SIG-M5 treated with dmso at 0.1 percent for 504 hours (cell line): ENCODE measurements at regions not wholly inside any gene's neighbourhood (a gene's known extent, or its start where the extent isn't known, plus 50 kb on each side); places are given as distances from the start of the nearest gene placed in this dataset.
"Not testable (repeated sequence)": the region's sequence is repeated elsewhere in the genome, so short reads cannot be mapped to it uniquely, and the experiment has no call there.

Experiments
- DNase-seq: peaks from one replicate; lab custom pipeline; 2025; ENCODE audit not compliant: unreplicated experiment; lab: John Stamatoyannopoulos, UW

GRCh38 chr6:152811785-152812184 is 61.2 kb downstream of the VIP start:
- DNase-seq, result no peak

- DNase-seq, result no peak
These were observed 64.8 kb downstream of the VIP start for GRCh38 chr6:152815230-152815872.

GRCh38 chr6:152816055-152816454 is 65.5 kb downstream of the VIP start:
- DNase-seq, result no peak

GRCh38 chr6:152821525-152821924 is 70.9 kb downstream of the VIP start:
- DNase-seq, result no peak

GRCh38 chr6:152824666-152825065 is 74.1 kb downstream of the VIP start:
- no peak for DNase-seq

- DNase-seq, result no peak
These were observed 77.8 kb downstream of the VIP start for GRCh38 chr6:152828431-152828830.

- not testable (repeated sequence) for DNase-seq
These were observed 83.8 kb downstream of the VIP start for GRCh38 chr6:152834366-152834765.

- DNase-seq, result no peak
These were observed 85.9 kb downstream of the VIP start for GRCh38 chr6:152836523-152836922.

GRCh38 chr6:152845421-152845820 is 94.8 kb downstream of the VIP start:
- no peak for DNase-seq

GRCh38 chr6:152846825-152847224 is 96.2 kb downstream of the VIP start:
- no peak for DNase-seq

- no peak for DNase-seq
These were observed 98.3 kb downstream of the VIP start for GRCh38 chr6:152848919-152849318.

GRCh38 chr6:152854086-152854795 is 103.6 kb downstream of the VIP start:
- DNase-seq, result no peak

- DNase-seq, result no peak
These were observed 107.5 kb downstream of the VIP start for GRCh38 chr6:152858141-152858540.

GRCh38 chr6:152859225-152859624 is 108.6 kb downstream of the VIP start:
- no peak for DNase-seq

- peak; percentile 43 for DNase-seq
These were observed 113.2 kb downstream of the VIP start for GRCh38 chr6:152863618-152864326.

GRCh38 chr6:152874267-152874666 is 108.6 kb downstream of the FBXO5 start:
- no peak for DNase-seq

- no peak for DNase-seq
These were observed 107.8 kb downstream of the FBXO5 start for GRCh38 chr6:152874846-152875568.

GRCh38 chr6:152879681-152880080 is 103.2 kb downstream of the FBXO5 start:
- peak; percentile 4 for DNase-seq

- DNase-seq, result no peak
These were observed 89.7 kb downstream of the FBXO5 start for GRCh38 chr6:152893187-152893586.

- DNase-seq, result no peak
These were observed 85.9 kb downstream of the FBXO5 start for GRCh38 chr6:152896923-152897322.

- peak; percentile 47 for DNase-seq
These were observed 84.9 kb downstream of the FBXO5 start for GRCh38 chr6:152897807-152898399.
